ENCODE measurements at regions not wholly inside any gene's neighbourhood (a gene's known extent, or its start where the extent isn't known, plus 50 kb on each side); places are given as distances from the start of the nearest gene placed in this dataset.

DNA sequence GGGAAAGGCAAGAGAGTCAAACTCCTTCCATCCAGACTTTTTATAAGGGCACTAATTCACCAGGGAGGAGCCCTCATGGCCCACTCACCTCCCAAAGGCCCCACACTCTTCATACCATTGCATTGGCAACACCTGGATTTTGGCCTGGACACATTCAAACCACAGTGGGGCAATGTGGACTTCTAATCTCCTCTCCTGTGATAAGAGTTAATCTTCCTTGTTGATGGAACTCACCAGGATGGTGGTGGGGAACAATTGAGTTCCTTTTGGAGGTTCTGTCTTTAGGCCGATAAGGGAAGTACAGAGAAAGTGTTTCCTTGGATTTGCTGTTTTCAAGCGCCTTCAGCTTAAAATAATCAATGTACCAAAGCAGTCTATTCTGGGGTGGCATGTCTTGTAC is 268.7 kb downstream of the CD83 start:
- TF ChIP-seq, protein P1, sequence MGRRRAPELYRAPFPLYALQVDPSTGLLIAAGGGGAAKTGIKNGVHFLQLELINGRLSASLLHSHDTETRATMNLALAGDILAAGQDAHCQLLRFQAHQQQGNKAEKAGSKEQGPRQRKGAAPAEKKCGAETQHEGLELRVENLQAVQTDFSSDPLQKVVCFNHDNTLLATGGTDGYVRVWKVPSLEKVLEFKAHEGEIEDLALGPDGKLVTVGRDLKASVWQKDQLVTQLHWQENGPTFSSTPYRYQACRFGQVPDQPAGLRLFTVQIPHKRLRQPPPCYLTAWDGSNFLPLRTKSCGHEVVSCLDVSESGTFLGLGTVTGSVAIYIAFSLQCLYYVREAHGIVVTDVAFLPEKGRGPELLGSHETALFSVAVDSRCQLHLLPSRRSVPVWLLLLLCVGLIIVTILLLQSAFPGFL (CRISPR knock-in tag; IDR thresholded peaks at IDR 0.05): no peak
- TF ChIP-seq YEATS4 (CRISPR knock-in tag; IDR thresholded peaks at IDR 0.05; ENCODE audit: borderline replicate concordance): no peak
- no peak for TF ChIP-seq BRD4 (CRISPR knock-in tag; IDR thresholded peaks at IDR 0.05)
- TF ChIP-seq TCF7 (IDR thresholded peaks at IDR 0.05; ENCODE audit: low read depth): no peak
- no peak for TF ChIP-seq HMG20A (CRISPR knock-in tag; IDR thresholded peaks at IDR 0.05; ENCODE audit: borderline replicate concordance)
- TF ChIP-seq PAWR (CRISPR knock-in tag; IDR thresholded peaks at IDR 0.05; ENCODE audit: borderline replicate concordance): no peak
- TF ChIP-seq, protein P2, sequence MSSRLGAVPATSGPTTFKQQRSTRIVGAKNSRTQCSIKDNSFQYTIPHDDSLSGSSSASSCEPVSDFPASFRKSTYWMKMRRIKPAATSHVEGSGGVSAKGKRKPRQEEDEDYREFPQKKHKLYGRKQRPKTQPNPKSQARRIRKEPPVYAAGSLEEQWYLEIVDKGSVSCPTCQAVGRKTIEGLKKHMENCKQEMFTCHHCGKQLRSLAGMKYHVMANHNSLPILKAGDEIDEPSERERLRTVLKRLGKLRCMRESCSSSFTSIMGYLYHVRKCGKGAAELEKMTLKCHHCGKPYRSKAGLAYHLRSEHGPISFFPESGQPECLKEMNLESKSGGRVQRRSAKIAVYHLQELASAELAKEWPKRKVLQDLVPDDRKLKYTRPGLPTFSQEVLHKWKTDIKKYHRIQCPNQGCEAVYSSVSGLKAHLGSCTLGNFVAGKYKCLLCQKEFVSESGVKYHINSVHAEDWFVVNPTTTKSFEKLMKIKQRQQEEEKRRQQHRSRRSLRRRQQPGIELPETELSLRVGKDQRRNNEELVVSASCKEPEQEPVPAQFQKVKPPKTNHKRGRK (CRISPR knock-in tag; IDR thresholded peaks at IDR 0.05): no peak
- no peak for TF ChIP-seq ZNF432 (CRISPR knock-in tag; IDR thresholded peaks at IDR 0.05; ENCODE audit: borderline replicate concordance)
- TF ChIP-seq, protein P3, sequence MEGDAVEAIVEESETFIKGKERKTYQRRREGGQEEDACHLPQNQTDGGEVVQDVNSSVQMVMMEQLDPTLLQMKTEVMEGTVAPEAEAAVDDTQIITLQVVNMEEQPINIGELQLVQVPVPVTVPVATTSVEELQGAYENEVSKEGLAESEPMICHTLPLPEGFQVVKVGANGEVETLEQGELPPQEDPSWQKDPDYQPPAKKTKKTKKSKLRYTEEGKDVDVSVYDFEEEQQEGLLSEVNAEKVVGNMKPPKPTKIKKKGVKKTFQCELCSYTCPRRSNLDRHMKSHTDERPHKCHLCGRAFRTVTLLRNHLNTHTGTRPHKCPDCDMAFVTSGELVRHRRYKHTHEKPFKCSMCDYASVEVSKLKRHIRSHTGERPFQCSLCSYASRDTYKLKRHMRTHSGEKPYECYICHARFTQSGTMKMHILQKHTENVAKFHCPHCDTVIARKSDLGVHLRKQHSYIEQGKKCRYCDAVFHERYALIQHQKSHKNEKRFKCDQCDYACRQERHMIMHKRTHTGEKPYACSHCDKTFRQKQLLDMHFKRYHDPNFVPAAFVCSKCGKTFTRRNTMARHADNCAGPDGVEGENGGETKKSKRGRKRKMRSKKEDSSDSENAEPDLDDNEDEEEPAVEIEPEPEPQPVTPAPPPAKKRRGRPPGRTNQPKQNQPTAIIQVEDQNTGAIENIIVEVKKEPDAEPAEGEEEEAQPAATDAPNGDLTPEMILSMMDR (CRISPR knock-in tag; IDR thresholded peaks at IDR 0.05): no peak
- TF ChIP-seq, protein P4, sequence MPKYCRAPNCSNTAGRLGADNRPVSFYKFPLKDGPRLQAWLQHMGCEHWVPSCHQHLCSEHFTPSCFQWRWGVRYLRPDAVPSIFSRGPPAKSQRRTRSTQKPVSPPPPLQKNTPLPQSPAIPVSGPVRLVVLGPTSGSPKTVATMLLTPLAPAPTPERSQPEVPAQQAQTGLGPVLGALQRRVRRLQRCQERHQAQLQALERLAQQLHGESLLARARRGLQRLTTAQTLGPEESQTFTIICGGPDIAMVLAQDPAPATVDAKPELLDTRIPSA (CRISPR knock-in tag; IDR thresholded peaks at IDR 0.05; ENCODE audit: borderline replicate concordance): no peak
- TF ChIP-seq, protein P5, sequence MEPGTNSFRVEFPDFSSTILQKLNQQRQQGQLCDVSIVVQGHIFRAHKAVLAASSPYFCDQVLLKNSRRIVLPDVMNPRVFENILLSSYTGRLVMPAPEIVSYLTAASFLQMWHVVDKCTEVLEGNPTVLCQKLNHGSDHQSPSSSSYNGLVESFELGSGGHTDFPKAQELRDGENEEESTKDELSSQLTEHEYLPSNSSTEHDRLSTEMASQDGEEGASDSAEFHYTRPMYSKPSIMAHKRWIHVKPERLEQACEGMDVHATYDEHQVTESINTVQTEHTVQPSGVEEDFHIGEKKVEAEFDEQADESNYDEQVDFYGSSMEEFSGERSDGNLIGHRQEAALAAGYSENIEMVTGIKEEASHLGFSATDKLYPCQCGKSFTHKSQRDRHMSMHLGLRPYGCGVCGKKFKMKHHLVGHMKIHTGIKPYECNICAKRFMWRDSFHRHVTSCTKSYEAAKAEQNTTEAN (CRISPR knock-in tag; conservative IDR thresholded peaks at IDR 0.05): no peak
- TF ChIP-seq, protein P6, sequence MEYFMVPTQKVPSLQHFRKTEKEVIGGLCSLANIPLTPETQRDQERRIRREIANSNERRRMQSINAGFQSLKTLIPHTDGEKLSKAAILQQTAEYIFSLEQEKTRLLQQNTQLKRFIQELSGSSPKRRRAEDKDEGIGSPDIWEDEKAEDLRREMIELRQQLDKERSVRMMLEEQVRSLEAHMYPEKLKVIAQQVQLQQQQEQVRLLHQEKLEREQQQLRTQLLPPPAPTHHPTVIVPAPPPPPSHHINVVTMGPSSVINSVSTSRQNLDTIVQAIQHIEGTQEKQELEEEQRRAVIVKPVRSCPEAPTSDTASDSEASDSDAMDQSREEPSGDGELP (IDR thresholded peaks at IDR 0.05; ENCODE audit: borderline replicate concordance, low read depth): no peak

Measured in HepG2 (cell line).